PFSK-1 (cell line): ENCODE measurements at regions not wholly inside any gene's neighbourhood (a gene's known extent, or its start where the extent isn't known, plus 50 kb on each side); places are given as distances from the start of the nearest gene placed in this dataset.

Experiments used
- FOXP2 ChIP-seq: optimal IDR thresholded peaks from 2 replicates; pipeline ENCODE3; 2011; ENCODE audit warnings: borderline replicate concordance, control low read depth, inconsistent platforms; ENCODE audit not compliant: insufficient read depth; ENCODE audit errors: extremely low read length, extremely low read depth
- POLR2AphosphoS5 ChIP-seq: IDR thresholded peaks from 2 replicates; pipeline ENCODE4 v1.6.1; 2012; ENCODE audit warnings: low read depth, mild to moderate bottlenecking, control low read depth, low read length, moderate library complexity
- SIN3A ChIP-seq: IDR thresholded peaks from 2 replicates; pipeline ENCODE4 v1.6.1; 2012; ENCODE audit warnings: mild to moderate bottlenecking, low read length, moderate library complexity, borderline replicate concordance; ENCODE audit not compliant: insufficient read depth
- TAF1 ChIP-seq: IDR thresholded peaks from 2 replicates; pipeline ENCODE4 v1.6.1; 2012; ENCODE audit warnings: low read length, control low read depth, borderline replicate concordance; ENCODE audit not compliant: insufficient read depth
- TF ChIP-seq, protein P1 (sequence below), 2 experiments: IDR thresholded peaks; 2 replicates each; pipeline versions ENCODE4 v1.6.1 to v1.8.0; 2011 to 2012; ENCODE audit warnings: low read depth in 2 of 2, low read length in 2 of 2, control low read depth in 1 of 2, inconsistent platforms in 1 of 2, mild to moderate bottlenecking in 1 of 2, moderate library complexity in 1 of 2; ENCODE audit not compliant: insufficient read depth in 1 of 2

DNA sequence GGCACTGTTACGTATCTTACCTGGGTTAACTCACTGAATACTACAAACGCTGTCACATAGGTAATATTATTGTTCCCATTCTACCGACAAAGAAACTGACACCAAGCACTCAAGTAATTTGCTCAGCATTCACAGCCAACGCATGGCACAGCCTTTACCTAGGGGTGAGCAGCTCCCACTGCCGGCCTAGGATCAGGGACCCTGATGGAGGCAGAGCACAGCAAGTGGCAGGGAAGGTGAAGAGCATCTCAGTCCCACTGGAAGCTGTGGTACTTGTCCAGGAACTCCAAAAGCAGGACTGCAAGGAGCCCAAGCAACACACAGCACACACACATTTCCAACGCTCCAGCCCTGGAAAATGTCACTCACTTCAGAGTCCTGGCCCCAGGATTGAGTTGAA lies 111.8 kb upstream of the CDKN3 start:
- TF ChIP-seq SIN3A (no peak), FOXP2 (no peak), TAF1 (no peak), POLR2AphosphoS5 (no peak)
- TF ChIP-seq, protein P1, sequence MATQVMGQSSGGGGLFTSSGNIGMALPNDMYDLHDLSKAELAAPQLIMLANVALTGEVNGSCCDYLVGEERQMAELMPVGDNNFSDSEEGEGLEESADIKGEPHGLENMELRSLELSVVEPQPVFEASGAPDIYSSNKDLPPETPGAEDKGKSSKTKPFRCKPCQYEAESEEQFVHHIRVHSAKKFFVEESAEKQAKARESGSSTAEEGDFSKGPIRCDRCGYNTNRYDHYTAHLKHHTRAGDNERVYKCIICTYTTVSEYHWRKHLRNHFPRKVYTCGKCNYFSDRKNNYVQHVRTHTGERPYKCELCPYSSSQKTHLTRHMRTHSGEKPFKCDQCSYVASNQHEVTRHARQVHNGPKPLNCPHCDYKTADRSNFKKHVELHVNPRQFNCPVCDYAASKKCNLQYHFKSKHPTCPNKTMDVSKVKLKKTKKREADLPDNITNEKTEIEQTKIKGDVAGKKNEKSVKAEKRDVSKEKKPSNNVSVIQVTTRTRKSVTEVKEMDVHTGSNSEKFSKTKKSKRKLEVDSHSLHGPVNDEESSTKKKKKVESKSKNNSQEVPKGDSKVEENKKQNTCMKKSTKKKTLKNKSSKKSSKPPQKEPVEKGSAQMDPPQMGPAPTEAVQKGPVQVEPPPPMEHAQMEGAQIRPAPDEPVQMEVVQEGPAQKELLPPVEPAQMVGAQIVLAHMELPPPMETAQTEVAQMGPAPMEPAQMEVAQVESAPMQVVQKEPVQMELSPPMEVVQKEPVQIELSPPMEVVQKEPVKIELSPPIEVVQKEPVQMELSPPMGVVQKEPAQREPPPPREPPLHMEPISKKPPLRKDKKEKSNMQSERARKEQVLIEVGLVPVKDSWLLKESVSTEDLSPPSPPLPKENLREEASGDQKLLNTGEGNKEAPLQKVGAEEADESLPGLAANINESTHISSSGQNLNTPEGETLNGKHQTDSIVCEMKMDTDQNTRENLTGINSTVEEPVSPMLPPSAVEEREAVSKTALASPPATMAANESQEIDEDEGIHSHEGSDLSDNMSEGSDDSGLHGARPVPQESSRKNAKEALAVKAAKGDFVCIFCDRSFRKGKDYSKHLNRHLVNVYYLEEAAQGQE (IDR thresholded peaks at IDR 0.05; ENCODE audit: insufficient read depth in 1 of 2, low read depth in 2 of 2, low read length in 2 of 2), result no peak

DNA sequence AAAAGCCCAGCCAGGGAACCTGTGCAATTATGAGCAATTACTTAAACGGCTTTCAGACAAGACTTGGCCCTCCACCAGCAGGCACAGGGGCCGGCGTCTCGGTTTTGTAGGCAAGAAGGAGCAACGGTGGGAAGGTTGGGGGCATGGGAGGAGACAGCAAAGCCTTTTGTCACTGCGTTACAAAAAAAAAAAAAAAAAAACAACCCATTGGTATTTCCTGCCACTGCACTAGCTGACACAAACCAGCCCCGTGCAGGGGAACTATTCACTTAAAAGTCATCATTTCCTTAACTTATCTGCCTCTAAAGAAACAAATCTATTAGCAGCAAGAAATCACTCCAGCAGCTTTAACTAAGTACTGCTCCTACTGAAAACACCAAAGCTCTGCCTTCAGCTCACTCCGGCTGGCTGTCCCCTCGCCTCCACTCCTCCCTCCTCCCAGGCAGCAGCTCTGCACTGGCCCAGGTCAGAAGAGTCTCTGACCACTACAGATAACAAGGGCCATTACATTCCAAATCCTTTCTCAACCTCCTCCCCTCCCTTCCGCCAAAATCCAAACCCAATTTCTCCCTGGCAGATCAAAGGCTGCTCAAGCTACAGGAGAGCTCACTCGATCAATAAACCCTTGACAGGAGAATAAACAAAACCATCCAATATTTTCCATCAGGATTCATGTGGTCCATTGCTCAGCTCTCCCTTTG lies 105.2 kb upstream of the CDKN3 start:
- TF ChIP-seq SIN3A (no peak), TAF1 (no peak), POLR2AphosphoS5 (no peak), FOXP2 (no peak)
- TF ChIP-seq, protein P1 (IDR thresholded peaks at IDR 0.05; ENCODE audit: insufficient read depth in 1 of 2, low read depth in 2 of 2, low read length in 2 of 2), result no peak

DNA sequence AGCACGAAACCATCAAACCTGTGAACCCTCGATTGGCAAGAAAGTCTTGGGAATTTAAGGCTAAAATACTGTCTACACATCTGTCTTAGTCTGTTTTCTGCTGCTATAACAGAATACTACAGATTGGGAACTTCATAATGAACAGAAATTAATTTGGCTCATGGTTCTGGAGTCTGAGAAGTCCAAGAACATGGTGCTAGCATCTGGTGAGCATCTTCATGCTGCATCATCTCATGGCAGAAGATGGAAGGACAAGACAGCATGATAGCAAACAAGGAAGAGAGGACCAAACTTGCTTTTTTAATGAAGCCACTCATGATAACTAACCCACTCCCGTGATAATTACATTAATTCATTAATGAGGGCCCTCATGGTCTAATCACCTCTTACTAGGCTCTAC lies 102.0 kb upstream of the CDKN3 start:
- TF ChIP-seq FOXP2, result no peak
- TF ChIP-seq, protein P1 (IDR thresholded peaks at IDR 0.05; ENCODE audit: insufficient read depth in 1 of 2, low read depth in 2 of 2, low read length in 2 of 2), result no peak

DNA sequence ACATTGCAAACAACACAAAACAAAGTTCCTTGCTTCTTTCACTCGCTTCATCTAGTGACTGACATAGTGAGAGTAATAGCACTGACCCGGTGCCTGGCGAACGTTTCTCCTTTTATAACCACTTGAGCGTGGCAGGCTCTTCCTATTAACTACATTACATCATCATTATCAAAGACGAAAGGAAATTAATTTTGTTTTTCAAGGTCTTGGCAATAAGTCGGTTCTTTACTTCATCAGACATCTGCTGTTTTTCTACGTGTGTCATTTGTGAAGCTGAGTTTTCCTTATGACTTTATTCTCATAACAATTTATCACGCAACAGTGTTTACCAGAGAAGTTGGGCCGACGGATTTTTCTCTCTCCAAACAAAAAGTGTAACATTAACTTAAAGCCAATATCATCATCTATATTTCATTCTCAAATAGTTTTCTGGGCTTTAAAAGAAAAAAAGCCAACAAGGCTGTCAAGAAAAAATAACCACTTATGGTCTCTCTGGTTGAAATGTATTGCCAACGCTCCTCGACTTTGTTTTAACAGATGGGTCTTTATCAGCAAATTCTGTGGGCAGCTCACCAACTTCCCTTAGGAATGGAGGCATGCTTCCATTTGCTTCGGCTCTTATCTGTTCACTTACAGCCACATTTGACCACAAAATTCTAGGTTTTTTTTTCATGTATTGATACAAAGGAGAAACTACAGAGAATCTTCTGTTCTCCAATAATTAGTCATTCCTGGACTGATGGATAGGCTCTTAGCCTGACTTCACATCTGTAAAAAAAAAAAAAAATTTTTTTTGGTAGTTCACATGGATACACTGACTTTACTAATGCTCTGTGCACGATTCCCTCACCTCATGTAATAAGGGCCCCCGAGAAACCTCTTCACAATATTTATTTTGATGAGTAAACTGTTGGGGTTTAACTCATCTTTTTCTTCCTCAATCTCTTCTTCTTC lies 97.1 kb upstream of the CDKN3 start:
- TF ChIP-seq POLR2AphosphoS5, result no peak
- TF ChIP-seq, protein P1 (IDR thresholded peaks at IDR 0.05; ENCODE audit: insufficient read depth in 1 of 2, low read depth in 2 of 2, low read length in 2 of 2), result no peak
- TF ChIP-seq SIN3A, result no peak
- no peak for TF ChIP-seq FOXP2
- TF ChIP-seq TAF1, result no peak
